ENCODE measurements at regions not wholly inside any gene's neighbourhood (a gene's known extent, or its start where the extent isn't known, plus 50 kb on each side); places are given as distances from the start of the nearest gene placed in this dataset.

- TF ChIP-seq EZH2 (IDR thresholded peaks at IDR 0.05; ENCODE audit: insufficient read depth, poor library complexity, severe bottlenecking) (no peak), EZH2phosphoT487 (IDR thresholded peaks at IDR 0.05; ENCODE audit: insufficient read depth, low read depth) (no peak)
These were observed 92.2 kb downstream of the DDIT4L start for GRCh38 chr4:100098011-100098545.
